ENCODE measurements at regions not wholly inside any gene's neighbourhood (a gene's known extent, or its start where the extent isn't known, plus 50 kb on each side); places are given as distances from the start of the nearest gene placed in this dataset.
"Not testable (repeated sequence)": the region's sequence is repeated elsewhere in the genome, so short reads cannot be mapped to it uniquely, and the experiment has no call there.

DNA sequence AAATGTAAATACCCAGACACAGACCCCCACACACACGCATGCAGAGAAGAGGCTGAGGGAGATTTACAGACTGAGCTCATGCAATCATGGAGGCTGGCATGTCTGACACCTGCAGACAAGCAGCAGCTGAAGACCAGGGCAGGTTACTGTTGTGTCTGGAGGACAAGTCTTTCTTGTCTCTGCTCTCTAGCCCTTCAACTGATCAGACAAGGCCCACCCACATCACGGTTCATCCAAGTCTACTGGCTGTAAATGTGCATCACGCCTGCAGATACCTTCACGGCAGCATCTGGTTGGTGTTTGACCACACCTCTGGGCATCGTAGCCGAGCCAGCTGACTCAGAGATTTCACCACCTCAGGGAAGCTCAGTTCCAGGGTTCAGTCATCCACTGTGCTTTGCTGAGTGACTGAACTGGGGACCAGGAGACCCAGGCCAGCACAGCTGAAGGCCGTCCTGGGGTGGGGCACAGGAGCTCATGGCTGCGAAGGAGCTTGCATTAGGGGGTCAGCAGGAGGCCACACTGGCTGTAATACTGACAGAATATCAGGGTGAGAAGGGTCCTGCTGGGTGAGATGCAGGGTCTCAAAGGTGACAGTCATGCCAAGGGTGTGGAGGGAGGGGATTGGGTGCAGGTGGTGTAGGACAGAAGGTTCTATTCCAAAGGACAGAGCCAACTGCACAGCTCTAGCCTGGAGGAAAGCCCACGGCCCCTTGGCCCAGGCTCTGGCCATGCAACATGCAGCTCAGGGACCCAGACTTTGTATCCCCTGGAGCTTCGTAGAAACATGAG lies 304.9 kb downstream of the BRD1 start:
- DNase-seq: no peak

DNA sequence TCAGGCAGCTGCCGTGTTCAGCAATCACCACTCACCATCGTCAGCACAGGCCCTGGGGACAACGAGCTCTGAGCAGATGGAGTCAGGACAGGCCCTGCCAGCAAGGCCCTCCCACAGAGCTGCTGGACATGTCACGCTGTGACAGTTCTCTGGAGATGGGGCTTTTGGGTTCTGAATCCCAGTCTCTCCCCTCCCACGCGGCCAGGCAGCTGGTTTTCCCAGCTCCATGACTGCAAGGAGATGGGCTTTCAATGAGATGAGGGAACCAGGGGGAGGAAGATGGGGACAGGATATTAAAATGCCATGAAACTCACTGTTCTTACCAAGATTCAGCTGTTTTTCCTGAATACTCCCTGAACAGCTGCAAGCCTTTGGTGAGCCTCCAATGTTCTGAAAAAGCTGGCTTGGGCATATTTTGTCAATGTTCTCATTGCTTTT lies 305.9 kb downstream of the BRD1 start:
- DNase-seq: no peak

DNA sequence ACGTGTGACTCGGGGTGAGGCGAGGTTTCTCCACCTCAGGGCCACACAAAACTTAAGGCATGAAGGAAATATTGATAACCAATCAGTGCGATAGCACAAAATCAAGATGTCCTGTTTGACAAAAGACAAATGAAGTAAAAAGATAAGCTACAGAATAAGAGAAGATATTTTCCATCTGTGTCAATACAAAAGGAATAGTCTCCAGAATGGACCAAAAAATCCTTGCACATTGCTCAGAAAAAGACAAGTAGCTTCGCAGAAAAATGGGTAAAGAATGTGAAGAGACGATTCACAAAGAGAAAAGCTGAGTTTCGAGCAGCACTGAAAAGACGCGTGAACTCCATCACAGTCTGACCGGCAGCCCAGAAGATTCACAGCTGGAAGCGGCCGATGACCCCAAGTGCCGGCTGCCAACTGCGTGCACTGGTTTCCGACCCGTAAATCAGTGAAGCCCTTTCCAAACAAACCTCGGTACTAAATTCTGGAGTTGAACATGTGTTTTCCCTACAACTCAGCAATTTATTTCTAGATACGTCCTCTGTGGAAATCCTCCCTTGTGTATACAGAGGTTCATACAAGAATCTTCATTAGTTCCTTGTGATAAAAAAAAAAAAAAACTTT lies 308.4 kb downstream of the BRD1 start:
- DNase-seq: no peak

DNA sequence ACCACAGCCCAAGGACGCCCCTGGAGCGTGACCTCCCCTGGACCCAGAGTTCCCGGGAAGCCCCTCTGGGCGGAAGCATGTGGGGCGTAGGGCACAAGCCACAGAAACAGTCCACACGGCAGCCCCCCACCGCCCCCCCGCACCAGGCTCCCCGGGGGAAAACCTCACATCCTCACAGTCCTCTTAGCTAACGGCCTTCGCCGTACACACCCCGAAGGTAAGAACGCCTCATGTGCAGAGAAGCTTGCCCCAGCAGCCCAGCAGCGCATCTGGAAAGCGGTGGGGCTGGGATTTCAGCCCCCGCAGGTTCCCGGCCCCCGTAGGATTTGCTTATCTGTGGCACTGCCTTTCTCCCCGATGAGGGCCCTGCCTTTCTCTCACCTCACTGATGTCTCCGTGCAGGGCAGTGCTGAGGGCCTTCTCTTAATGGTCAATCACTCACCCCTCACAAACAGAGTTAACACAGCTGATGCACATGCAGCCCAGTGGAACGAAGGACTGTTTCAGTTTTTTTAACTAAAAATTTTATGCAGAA lies 309.2 kb downstream of the BRD1 start:
- DNase-seq: no peak

DNA sequence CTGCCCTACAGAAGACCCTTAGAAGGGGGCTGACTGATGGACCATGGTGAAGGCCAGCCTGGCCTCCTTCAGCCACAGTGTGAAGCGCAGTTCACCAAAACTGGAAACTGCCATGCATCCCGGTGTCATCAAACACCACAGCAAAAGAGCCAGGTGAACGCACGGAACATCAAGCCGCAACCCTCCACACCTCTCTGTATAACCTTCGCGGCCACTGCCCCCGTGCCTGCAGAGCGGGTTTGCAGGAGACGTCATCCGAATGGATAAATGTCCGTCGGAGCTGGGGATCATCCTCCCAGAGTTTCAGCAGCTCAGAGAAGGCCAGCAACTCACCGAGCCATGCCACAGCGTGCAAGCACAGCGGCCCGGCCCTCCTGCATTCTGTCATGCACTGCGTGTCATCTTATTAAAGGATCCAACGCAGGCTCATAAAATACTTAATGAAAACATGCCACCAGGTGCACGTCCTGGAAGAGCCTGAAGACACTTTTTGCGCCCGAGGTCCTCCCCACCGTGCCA lies 309.9 kb downstream of the BRD1 start:
- DNase-seq: no peak

DNA sequence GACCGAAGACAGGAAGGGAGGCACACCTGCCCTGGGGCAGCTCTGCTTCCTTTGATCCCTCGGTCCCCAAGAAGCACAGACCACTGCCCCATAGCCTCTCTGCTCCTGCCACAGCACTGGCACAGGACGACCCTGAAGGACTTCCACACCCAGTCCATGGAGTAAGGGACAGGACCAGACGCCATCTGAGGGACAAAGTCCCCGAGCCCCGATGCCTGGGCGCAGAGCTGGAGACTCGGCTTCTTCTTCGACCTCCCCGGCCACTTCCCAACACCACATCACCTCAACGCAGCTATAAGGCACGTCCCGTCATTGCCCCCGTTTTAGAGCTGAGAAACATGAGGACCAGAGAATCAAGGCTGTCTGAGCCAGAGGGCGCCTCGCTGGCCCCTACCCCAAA lies 310.5 kb downstream of the BRD1 start:
- DNase-seq: no peak

DNA sequence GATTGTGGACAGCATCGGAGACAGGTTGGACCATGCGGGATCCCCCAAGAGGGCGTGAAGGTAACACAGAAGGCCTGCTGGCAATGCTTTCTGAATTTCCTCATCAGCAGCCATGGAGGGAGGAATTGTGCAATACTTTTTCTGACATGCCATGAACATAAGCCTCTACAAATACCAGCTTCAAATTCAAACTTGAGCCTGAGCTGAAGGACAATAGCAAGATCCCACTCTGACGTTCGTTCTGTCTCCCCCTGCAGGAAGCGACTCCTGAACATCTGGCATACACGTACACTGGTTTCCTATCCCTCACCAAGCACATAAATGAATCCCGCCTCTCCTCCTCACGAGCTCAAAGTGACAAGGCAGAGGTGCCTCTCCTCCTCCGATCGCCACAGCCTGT lies 312.2 kb downstream of the BRD1 start:
- peak in 1 of 4 experiments; percentile 22 for DNase-seq

DNA sequence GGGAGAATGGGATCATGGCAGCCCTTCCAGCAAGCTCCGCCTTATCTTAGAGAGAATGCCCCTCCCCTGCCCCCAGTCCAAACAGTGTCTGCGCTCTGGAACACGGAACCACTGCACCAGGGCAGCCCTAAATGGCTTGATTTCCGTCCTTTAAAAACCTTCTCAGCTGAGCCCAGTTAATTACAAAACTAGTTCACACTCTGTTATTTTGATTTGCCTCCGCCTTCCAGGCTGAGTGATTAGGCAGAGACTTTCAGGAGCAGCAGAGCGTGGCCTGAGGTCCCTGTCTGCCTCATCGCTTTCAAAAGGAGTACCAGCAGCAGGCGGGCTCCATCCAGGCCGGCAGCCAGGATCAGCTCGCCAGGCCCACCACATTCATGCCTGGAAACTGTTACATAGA lies 313.0 kb downstream of the BRD1 start:
- no peak for DNase-seq

DNA sequence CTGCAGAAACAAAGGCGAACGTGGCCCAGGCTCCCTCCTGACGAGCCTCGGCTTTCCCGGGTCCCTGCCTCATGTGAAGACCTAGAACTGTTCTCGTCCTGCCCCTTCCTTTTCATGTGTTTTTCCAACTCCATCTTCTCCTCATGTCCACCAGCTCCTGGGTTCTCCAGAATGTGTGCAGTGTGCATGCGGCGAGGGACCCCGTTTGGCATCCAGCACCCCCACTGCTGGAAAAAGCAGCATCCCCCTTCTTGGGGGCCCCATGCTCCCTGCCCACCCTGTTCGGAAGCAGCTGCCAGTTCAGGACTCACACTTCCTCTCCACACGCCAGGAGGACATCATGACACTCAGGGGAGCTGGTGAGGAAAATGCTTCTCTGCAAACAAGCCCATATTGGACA lies 313.5 kb downstream of the BRD1 start:
- no peak for DNase-seq

DNA sequence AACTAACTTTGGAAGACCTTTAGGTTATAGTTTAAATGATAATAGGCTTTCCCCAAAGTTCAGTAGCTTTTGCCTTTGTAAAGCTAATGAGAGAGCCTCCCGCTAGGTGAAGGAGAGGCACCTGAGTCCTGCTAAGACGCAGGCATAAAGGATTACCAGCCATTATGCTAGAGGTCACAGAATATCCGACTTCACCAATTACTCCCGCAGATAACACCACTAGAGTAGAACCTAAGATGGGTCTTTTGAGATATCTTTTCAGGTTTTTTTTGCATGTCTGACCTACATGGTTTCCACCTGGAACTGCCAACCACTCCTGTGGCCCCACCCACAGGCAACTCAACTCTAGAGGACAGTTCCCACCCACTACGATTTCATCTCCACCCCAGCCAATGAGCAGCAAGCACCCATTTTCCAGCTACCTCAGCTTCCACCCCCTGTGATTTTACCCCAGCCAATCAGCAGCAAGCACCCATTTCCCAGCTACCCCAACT lies 314.3 kb downstream of the BRD1 start:
- no peak for DNase-seq

DNA sequence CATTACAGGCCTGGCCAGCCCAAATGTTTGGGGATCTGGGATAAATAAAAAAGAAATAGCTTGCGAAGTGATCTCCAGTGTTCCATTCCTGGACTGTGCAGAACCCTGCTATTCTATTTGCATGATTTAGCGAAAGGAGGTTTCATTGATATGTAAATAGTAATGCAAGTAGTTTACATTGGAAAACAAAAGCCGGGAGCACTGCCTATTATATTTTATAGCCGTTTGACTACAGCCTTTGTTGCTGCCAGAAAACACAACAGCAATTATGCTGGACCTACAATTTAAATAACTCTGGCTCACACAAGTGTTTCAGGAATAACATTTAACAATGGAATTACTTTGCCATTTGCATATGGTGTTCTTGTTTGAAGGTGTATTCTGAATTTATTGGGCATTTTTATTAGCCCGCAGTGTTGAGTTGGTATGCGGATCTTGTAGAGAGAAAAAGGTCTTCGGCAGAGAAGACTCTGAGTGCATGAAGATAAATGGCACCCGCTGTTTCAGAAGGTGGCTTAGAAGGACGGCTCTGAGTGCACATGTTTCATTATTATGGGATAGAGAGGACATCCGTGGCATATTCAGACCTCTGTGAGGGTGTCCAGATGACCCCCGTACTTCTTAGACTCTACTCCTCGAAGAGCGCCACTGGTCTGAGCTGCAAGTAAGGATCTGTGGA lies 315.0 kb downstream of the BRD1 start:
- no peak for DNase-seq

DNA sequence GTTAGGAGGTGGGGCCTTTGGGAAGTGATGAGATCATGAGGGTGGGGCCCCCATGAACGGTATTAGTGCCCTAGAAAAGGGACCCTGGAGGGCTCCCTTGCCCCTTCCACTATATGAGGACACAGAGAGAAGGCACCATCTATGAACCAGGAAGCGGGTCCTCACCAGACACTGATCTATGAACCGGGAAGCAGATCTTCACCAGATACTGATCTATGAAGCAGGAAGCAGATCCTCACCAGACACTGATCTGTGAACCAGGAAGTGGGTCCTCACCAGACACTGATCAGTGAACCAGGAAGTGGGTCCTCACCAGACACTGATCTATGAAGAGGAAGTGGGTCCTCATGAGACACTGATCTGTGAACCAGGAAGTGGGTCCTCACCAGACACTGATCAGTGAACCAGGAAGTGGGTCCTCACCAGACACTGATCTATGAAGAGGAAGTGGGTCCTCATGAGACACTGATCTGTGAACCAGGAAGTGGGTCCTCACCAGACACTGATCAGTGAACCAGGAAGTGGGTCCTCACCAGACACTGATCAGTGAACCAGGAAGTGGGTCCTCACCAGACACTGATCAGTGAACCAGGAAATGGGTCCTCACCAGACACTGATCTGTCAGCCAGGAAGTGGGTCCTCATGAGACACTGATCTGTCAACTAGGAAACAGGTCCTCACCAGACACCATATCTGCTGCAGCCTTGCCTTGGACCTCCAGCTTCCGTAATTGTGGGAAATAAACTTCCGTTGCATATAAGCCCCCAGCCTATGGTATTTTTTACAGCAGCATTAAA lies 316.1 kb downstream of the BRD1 start:
- DNase-seq: not testable (repeated sequence)

DNA sequence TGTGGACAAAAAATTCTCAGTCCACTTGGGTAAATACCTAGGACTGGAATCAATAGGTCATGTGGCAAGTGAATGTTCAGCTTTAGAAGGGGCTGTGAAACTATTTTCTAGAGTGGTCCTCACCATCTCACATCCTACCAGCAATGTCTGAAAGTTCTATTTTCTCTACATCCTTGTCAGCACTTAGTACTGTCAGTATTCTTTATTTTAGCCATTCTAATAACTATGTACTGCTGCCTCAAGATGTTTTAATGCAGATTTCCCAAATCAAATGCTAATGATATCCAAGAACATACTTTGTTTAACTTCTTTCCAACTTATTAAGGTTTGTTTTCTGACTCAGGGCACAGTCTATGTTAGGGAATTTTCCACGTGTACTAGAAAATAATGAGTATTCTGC lies 317.0 kb downstream of the BRD1 start:
- DNase-seq: no peak

DNA sequence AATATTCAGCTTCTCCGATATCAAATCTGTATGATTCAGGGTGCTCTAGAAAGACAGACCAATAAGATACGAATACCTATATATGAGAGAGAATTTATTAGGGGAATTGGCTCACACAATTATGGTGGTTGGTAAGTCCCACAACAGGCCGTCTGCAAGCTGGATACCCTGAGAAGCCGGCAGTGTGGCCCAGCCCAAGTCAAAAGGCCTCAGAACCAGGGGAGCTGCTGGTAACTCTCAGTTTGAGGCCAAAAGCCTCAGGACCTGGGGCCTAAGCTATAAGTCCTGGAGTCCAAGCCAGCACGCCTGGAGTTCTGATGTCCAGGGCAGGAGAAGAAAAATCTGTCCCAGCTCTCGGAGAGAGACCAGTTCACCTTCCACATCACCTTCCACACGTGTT lies 318.7 kb downstream of the BRD1 start:
- DNase-seq: no peak

DNA sequence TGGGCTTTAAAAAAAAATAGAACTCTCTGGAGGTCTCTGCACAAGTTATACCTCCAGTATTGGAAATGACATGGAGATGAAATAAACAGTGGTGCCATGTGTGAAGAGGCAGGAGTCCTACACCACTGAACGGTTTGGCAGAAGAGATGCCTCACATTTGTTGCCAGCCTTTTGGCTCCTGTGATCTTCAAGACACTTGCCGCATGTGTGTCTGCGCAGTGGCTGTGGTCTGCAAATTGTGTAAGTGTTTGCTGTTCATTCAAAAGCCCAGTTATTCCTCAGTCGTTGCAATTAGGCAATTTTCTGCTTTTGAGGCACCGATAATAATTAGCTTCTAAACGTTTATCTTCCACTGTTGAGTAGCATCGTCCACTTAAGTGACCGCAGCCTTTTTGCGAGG lies 319.1 kb downstream of the BRD1 start:
- no peak for DNase-seq

DNA sequence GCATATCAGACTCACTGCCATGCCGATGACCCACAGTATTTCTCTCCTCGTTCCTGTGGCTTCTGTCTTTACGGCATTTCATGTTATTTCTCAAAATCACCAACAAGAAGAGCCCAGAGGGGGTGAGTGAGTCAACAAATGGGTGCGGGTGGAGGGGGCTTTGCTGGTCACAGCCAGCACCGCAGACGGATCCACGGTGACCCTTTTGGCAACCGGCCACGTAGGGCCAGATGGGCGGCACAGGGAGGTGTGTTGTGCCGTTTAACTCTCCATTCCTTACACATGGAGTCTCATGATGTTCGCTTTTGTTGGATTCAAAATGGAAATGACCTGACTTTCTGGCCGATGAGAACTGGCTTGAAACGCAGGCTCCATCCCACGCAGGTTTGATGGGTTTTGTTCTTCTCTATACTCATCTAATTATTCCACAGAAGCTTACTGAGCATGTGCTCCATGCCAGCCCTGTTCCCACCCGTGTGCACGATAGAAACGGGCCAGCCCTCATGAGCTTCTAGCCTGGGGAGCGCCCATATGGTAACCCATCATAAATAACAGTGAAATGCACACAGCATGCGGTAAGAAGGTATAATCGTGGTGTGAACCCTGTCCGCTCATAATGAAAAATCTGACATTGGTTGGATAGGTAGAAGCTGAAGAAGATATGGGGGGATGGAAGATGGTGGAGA lies 319.9 kb downstream of the BRD1 start:
- no peak for DNase-seq

DNA sequence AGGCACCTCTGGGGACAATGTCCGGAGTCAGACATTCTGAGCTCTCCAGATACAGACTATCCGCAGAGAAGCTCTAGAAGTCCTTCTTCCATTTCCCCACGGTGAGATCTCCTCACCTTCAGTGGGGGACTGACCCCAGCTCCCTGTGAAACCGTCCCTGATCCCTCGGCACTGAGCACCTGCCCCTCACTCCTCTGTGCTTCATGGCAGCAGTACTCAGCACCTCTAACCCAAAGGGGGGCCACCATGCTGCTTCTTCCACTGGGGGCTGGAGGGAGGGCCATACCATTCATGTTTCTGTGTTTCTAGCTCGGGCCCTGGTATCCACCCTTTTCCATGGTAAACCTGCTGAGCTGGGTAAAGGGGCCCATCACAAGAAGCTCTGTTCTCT lies 321.7 kb downstream of the BRD1 start:
- DNase-seq: no peak

DNA sequence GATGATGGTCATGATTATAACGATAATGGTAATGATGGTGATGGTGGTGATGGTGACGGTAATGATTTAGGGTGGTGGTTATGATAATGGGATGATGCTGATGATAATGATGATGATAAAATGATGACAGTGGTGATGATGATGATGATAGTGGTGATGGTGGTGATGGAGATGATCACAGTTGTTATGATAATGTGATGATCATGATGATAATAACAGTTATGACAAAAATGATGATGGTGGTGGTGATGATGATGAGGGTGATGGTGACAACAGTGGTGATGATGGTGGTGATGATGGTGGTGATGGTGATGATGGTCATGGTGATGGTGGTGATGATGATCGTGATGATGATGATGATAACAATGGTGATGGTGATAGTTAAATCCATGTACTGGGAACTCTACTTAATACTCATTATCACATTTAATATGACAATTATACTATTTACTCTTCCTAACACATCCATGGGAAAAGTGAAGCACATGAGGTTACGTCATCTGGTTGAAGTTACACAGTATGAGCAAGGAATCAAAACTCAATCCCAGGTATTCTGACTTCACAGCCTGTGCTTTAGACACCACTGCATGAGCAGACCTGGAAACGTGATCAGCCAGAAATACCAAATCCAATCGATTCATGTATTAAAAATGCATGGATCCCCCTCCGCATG lies 322.2 kb downstream of the BRD1 start:
- DNase-seq: no peak

DNA sequence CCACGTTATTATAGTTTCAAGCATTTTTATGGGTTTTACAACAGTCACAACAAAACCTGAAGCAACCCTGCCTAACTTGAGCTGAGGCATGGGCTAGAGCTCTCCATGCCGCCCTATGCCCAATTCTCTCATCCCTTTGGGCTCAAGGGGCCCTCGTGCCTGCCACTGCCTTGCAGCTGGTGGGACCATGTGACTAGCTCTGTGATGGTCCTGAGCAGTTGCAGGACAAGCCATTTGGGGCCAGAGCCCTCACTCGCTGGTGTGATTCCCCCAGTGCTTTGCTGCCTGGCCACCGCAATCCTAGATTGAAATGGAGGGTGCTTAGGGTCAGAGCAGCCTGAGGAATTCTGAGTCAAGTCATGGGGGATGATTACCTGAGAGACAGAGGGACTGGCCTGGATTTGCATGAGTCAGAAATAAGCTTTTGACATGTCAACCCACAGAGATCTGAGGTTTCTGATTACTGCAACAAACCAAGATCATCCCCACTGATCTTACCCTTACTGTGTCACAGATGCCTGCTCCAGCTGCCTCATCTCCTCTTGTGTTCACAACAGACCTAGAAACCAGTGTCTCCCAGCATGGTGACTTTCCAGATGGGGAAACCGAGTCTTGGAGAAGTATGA lies 323.7 kb downstream of the BRD1 start:
- no peak for DNase-seq

DNA sequence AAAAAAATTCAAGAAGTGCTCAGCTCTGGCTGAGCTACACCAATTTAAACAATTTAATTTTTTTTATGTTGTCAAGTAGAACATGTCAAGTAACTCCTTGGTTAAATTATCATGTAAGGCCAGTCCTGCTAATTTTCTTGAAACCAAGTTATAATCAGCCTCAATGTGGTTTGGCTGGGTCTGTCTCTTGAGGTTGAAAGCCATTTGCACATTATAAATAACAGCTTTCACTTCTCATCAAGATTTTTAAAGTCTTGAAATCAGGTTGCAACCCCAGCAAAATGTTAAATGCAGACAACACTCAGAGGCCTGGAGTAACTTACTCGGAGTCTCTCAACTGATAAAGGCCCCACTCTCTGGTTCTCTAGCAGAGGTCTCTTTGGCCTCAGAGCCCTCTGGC lies 324.4 kb downstream of the BRD1 start:
- no peak for DNase-seq
